GM12875 (cell line): ENCODE measurements at regions not wholly inside any gene's neighbourhood (a gene's known extent, or its start where the extent isn't known, plus 50 kb on each side); places are given as distances from the start of the nearest gene placed in this dataset.
"Not testable (repeated sequence)": the region's sequence is repeated elsewhere in the genome, so short reads cannot be mapped to it uniquely, and the experiment has no call there.

Source experiments
- H3K4me3 ChIP-seq: one replicate; pipeline ENCODE4 v1.5.1; 2011; ENCODE audit warnings: low read depth, low read length, control low read depth
- CTCF ChIP-seq: IDR thresholded peaks from 2 replicates; pipeline ENCODE4 v1.5.1; 2011; ENCODE audit warnings: low read depth, mild to moderate bottlenecking, control low read depth, inconsistent platforms, low read length, moderate library complexity, borderline replicate concordance; ENCODE audit not compliant: insufficient read depth

- TF ChIP-seq CTCF, result no peak
- no peak overlapping the region for H3K4me3 ChIP-seq
Observed at GRCh38 chr5:62183727-62184126, 122.3 kb upstream of the KIF2A start.

- TF ChIP-seq CTCF, result no peak
- no peak overlapping the region for H3K4me3 ChIP-seq
Observed at GRCh38 chr5:62184444-62184843, 121.6 kb upstream of the KIF2A start.

- no peak for TF ChIP-seq CTCF
- no peak overlapping the region for H3K4me3 ChIP-seq
Observed at GRCh38 chr5:62190173-62190572, 115.8 kb upstream of the KIF2A start.

- no peak for TF ChIP-seq CTCF
- no peak overlapping the region for H3K4me3 ChIP-seq
Observed at GRCh38 chr5:62190931-62191330, 115.1 kb upstream of the KIF2A start.

GRCh38 chr5:62192958-62193357 is 113.0 kb upstream of the KIF2A start:
- no peak overlapping the region for H3K4me3 ChIP-seq
- TF ChIP-seq CTCF, result no peak

GRCh38 chr5:62196532-62196931 is 109.5 kb upstream of the KIF2A start:
- not testable (repeated sequence) for H3K4me3 ChIP-seq

GRCh38 chr5:62197697-62198096 is 108.3 kb upstream of the KIF2A start:
- no peak overlapping the region for H3K4me3 ChIP-seq
- TF ChIP-seq CTCF, result no peak

GRCh38 chr5:62198421-62198820 is 107.6 kb upstream of the KIF2A start:
- TF ChIP-seq CTCF, result no peak

More at GRCh38 chr5:62198421-62198820, 107.6 kb upstream of the KIF2A start:
- H3K4me3 ChIP-seq, result no peak overlapping the region
